HG03097 (cell line): ENCODE measurements at regions not wholly inside any gene's neighbourhood (a gene's known extent, or its start where the extent isn't known, plus 50 kb on each side); places are given as distances from the start of the nearest gene placed in this dataset.

ENCODE experiments used
- ATAC-seq: cut with Tn5 transposase; IDR thresholded peaks from one replicate; pipeline ENCODE4 v1.9.1; 2021; ENCODE audit not compliant: unreplicated experiment, low FRiP score

DNA sequence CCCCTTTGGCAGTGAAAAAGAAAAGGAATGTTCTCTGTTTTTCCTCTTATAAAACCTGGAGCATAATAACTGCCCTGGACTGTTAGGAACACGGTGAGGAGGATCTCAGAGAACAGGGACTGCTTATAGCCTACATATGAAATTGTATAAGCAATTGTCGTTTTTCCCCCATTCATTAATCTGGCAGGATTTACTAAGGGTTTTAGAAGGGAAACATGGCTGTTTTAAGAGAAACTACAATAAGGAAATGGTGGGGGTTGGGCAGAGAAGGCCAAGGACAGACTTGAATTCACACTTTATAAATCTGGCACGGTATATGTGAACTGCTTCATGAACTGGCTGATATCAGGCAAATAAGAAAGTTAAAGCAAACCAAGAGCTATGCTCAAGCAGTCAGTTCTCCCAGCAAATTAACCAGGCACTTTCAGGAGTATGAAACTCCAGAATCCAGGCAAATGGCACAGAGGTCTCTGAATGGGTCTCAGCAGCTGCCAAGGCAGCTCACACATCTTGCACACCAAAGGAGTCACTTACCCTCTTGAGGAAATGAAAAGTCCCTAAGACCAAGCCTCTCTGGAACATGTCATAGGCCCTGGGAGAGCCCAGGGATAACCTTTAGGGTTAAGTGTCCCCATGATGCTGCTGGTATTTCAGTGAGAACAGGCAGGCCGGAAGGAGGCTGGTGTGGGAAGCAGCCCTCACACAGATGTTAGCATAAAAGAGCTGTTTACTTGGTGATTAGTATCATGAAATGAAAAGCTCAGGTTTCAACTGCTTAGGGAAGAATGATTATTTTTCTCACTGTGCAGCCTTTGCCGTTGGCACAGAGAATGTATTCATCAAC, 260.5 kb upstream of the MARCKS start:
- no peak for ATAC-seq

DNA sequence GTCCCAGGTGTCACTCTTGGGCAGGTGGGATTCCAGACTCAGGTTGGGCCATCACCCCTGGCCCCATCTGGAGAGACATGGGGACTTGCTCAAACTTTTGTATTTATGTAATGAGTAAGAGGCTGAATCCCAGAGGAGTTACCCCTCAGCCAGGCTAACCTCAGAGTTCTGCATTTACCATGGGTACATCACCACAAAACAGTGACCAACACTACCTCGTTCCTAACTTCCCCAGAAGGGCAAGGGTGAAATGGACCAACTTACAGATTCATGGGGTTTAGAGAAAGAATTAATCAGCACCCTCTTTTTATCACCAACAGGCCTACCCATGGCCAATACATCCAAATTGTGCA, 259.9 kb upstream of the MARCKS start:
- ATAC-seq: no peak

- no peak for ATAC-seq
Observed at GRCh38 chr6:113598786-113599185, 258.4 kb upstream of the MARCKS start.

- no peak for ATAC-seq
Observed at GRCh38 chr6:113599444-113599843, 257.7 kb upstream of the MARCKS start.

DNA sequence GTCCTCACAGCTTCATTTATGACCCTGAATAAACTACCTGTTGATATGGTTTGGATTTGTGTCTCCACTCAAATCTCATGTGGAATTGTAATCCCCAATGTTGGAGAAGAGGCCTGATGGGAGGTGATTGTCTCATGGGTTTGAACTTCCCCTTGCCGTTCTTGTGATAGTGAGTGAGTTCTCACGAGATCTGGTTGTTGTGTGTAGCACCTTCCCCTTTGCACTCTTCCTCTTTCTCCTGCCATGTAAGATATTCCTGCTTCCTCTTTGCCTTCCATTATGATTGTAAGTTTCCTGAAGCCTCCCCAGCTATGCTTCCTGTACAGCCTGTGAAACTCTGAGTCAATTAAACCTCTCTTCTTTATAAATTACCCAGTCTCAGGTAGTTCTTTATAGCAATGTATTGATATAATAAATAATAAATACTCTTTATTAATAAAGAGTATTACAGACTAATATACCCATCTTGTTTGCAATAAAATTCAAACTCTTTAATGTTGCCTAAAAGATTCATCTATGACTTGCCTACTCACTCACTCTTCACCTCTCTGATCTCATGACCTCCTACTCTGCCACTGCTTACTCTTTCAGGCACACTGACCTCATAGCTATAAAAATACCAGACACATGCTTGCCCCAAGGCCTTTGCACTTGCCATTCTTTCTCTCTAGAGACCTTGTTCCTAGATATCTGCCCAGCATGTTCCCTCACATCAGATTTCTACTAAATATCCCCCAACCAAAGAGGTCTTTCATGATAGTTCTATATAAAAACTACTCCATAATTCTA, 256.4 kb upstream of the MARCKS start:
- ATAC-seq: no peak

DNA sequence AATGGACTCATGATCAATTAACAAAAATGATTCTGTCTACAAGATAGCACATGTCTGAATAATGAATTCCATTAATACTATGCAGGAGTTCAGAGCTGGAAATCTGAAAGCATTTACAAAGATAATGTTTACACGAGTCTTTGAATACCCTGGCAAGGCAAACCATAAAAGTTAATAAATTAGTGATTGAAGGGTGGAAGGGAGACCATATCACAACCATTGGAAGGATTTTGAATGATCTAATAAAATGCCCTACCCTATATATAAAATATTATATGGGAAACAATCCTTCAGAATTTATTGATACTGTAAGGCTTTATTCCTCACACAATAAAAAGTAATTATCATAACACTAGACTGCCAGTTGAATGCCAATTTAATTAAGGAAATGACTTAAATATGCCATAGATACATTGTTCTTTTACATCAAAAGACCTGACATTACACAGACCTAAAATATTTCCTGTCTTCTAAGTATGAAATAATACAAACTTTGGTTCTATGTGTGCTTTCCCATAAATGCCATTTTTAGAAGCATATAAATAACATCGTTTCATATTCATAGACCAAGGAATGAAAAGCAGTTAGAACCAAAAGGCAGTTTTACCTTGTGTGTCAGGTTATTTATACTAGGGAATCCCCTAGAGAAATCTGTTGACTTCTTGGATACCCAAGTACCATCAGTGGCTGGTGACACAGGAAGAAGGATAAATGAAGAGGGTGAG, 249.2 kb upstream of the MARCKS start:
- no peak for ATAC-seq

DNA sequence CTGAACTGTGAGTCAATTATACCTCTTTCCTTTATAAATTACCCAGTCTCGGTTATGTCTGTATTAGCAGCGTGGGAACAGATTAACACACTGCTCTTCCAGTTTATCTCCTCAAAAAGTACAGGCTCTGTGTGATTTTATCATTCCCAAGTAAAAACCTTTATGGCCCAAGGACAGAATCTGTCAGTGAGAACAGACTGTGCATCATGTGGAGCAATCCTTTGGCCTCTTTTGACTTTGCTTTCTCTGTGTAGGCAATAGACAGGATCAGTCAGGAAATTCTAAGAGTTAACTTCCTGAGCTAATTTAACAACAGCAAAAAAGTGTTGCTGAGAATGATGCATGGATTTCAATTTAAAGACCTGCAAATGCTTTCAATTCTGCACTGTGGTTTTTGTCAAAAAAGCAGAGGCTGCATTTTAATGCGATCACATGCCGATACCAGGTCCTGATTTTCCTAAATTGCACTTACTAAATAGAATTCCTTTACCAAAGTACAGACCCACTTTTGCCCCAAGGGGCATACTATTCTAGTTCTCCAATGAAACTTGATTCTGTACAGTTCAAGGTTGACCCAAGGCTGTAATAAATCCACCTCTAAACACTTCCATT, 246.7 kb upstream of the MARCKS start:
- no peak for ATAC-seq

DNA sequence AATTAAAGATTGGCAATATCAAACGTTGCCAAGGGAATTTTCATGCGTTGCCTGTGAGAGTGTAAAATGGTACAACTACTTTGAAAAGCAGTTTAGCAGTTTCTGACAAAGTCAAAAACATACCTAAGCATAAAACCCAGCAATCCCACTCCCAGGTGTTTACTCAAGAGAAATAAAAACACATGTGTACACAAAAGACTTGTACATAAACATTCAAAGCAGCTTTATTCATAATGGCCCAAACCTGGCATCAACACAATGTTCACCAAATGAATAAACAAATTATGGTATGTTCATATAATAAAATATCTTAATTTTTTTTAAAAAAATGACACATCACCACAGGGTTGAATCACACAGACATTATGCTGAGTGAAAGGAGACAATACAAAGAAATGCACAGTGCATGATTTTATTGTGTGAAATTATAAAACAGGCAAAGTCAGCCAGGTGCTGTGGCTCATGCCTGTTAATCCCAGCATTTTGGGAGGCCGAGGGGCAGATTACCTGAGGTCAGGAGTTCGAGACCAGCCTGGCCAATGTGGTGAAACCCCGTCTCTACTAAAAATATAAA, 240.4 kb upstream of the MARCKS start:
- ATAC-seq: no peak

DNA sequence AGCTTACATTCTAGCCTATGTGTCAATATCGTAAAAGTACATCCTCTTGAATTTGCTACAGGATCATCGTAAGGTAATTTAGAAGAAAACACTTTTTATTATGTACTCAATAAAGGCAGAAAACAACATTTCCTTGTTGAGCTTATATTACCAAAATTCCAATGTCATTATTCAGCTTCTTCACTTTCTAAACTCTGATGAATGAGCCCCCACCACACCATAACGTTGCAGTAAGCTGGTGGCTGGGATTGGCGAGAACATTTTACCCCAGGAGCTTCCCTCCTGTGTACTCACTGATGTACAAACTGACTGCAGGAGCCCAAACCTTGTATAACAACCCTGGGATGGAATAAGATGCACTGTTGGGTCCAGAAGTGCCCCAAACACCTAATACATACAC, 238.1 kb upstream of the MARCKS start:
- ATAC-seq: no peak

DNA sequence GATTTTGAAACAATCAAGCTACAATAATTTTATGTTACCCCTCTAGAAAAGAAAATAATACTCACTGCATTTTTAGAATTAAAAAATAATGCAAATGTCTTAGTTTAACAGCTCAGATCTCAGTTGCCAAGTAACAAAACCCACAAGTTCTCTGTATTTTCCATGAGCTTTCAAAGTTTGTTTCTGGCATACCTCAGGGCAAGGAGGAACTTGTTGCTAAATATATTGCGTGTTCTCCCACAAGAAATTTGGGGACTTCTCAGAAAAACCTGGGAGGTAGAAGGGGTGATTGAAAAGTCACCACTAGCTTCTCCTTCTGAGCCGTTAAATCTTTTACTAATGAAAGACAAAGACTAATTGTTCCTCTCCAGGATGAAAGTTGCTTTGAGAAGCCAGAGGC, 236.8 kb upstream of the MARCKS start:
- ATAC-seq: no peak

- ATAC-seq: no peak
Observed at GRCh38 chr6:113622254-113622653, 234.9 kb upstream of the MARCKS start.

DNA sequence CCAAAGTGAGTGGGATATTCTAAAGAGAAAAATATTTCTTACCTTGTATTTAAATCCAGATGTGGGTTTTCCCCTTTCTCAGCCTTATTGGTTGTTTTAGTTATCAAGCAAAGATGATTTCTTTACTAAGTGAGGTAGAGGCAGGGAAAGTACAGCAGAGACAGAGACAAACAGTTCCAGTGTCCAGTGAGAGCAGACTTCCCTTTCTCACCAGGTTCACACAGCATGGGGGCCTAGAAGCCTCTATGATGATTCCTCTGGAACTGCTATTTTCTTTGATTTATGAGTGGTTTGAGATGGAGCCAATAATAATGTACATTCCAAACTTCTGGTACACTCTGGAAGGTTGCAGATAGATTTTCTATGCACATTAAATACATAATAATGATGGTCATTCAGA, 234.0 kb upstream of the MARCKS start:
- no peak for ATAC-seq

GRCh38 chr6:113625850-113626249, 231.3 kb upstream of the MARCKS start:
- peak; percentile 22 for ATAC-seq

DNA sequence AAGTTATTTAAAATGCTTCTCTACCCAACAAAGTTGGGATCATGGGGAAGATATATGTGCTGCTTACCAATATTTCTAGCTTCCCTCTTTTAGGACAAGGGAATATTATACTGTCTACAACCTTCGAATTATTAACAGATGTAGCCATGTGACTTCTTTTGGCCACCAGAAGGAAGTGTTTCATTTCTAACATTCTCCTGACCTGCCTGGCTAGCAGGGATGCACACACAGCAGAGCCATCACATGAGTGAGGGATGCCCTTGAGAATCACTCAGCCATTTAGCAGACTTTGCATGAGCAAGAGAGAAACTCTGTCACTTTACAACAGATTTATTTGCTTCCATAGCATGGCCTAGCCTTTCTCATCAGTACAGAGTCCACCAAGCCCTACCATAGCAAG, 230.7 kb upstream of the MARCKS start:
- peak; percentile 32 for ATAC-seq

GRCh38 chr6:113627480-113627879, 229.7 kb upstream of the MARCKS start:
- ATAC-seq: no peak

DNA sequence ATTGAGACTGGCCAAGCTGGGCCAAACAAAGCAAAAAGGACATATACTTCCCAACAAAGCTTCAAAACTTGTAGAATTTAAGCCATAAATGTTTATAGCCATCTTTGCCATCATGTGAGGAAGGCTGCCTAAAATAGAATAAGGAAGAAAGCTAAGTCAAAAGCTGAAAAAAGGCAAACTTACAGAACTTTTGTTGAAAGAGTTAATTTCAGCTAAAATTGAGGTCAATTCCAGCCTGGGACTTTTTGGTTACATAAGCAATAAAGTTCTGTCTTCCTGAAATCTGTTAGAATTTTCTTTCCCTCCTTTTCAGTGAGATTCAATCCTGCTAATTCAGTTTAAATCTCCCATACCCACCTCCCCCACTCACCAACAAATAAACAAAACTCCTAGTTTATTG, 227.9 kb upstream of the MARCKS start:
- no peak for ATAC-seq

DNA sequence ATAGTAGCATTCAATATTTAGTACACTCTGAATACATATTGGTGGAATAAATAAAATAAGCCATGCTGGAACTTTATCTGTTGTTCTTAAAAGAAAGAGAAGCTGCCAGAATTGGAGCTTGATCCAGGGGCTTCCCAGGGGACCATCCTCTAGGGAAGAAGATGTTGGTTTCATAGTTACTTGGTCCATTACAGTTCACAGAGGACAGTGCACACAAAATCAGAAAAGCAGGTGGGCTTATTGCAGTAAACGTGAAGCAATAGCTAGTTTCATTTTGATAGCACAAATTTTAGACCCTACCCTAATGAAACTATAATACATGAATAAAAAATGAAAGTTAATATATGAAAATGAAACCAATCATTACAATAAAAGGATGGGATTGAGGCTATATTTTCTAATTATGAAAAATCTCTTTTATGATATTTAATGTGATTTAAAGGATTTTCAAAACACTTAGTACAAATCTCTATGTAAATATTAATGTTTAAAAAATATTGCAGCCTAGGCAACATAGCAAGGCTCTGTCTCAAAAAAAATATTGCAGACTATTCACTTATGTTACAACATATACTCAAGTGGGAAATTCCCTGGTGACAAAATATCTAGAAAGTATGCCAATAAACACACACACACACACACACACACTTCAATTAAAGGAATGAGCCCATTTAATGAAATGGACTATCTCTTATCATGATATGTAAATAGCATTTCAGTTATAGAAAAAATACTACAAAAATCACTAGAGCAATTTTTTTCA, 227.0 kb upstream of the MARCKS start:
- no peak for ATAC-seq

DNA sequence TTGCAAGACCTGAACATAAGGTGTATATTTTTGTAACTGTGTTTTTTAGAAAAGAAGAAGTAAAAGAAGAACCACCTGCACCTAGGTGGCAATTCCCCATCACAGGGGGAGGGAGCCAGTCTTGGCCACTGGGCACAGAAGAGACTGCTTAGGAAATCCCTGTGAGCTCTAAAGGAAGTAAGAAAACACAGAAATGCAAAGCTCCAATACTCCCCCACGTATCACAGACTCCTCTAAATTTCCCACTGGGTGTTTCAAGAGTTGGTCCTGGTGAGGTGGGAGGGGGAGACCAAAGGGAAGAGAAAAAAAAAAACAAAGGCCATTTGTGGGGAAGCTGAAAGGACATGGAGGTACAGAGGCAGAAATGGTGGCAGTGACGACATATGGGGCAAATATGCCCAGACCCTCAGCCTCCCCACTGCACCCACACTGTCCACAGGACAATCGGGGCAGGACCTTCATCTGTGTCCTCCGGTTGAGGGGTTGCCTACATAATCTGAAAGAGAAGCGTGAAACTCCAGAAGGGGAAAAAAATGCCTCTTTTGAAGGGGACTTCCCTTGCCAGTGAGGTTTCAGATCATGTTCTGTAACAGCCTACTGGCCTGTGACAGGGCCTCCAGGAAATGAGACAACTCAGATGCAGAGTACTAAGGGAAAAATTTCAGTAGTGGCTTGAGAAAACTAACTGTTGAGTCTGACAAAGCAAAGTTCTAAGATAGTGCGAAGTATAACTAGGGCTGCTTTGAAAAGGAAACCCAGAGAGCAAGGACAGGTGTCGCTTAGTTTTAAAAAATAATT, 226.2 kb upstream of the MARCKS start:
- peak; percentile 58 for ATAC-seq

DNA sequence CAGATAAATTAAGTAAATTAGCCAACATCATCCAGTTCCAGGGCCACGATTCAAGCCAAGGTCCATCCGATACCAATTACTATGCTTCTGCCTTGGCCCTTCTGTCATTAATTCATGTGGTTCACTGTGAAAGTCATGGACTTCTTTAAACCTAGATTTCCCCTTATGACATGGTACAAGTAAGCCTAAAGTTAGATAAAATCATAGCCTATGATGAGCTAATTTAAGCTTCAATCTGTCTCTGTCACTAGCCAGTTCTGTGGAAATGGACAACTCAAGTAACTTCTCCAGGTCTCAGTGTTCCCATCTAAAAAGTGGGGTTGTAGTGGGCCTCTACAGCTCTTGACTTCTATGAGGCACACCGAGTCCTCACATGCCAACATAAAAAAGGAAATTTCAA, 225.5 kb upstream of the MARCKS start:
- ATAC-seq: no peak
